HepG2 (cell line): ENCODE measurements at regions not wholly inside any gene's neighbourhood (a gene's known extent, or its start where the extent isn't known, plus 50 kb on each side); places are given as distances from the start of the nearest gene placed in this dataset.

Experiments
- BRCA1 ChIP-seq: sonication (generic); formaldehyde crosslinking; IDR thresholded peaks from 2 replicates; pipeline ENCODE4 v1.4.0; 2020; ENCODE audit warnings: missing genetic modification reagents
- FOXK1 ChIP-seq: sonication (generic); formaldehyde crosslinking; IDR thresholded peaks from 2 replicates; pipeline ENCODE4 v1.4.0; 2020; ENCODE audit warnings: low read depth, missing genetic modification reagents, borderline replicate concordance
- HOXA3 ChIP-seq: sonication (generic); formaldehyde crosslinking; IDR thresholded peaks from 2 replicates; pipeline ENCODE4 v1.5.0; 2020; ENCODE audit warnings: missing genetic modification reagents
- KAT2B ChIP-seq: fragments of 150-350 bp; IDR thresholded peaks from 2 replicates; pipeline ENCODE4 v1.6.1; 2014; ENCODE audit warnings: low read depth, low read length, borderline replicate concordance
- MAF1 ChIP-seq: sonication (generic); formaldehyde crosslinking; IDR thresholded peaks from 2 replicates; pipeline ENCODE4 v1.5.0; 2020; ENCODE audit warnings: missing genetic modification reagents, borderline replicate concordance
- RFXANK ChIP-seq: IDR thresholded peaks from 2 replicates; pipeline ENCODE4 v1.6.1; 2016
- RXRA ChIP-seq: sonication (generic); formaldehyde crosslinking; IDR thresholded peaks from 2 replicates; pipeline ENCODE4 v1.5.1; 2020; ENCODE audit warnings: missing genetic modification reagents
- SP1 ChIP-seq, 2 experiments: fragments of 450-650 bp in 1 of 2; sonication (generic) in 1 of 2; formaldehyde crosslinking in 1 of 2; IDR thresholded peaks; 2 replicates each; pipeline versions ENCODE4 v1.4.0 to v1.6.1; 2016 to 2020; ENCODE audit warnings: missing genetic modification reagents in 1 of 2
- ZMYM3 ChIP-seq: sonication (generic); formaldehyde crosslinking; IDR thresholded peaks from 2 replicates; pipeline ENCODE4 v1.5.1; 2020; ENCODE audit warnings: mild to moderate bottlenecking, missing genetic modification reagents
- ZNF232 ChIP-seq: sonication (generic); formaldehyde crosslinking; IDR thresholded peaks from 2 replicates; pipeline ENCODE4 v1.4.0; 2020; ENCODE audit warnings: missing genetic modification reagents, borderline replicate concordance
- ZNF337 ChIP-seq: sonication (generic); formaldehyde crosslinking; IDR thresholded peaks from 2 replicates; pipeline ENCODE4 v1.5.1; 2020; ENCODE audit warnings: missing genetic modification reagents, low read depth, mild to moderate bottlenecking, borderline replicate concordance
- ZNF749 ChIP-seq: sonication (generic); formaldehyde crosslinking; IDR thresholded peaks from 2 replicates; pipeline ENCODE4 v1.8.0; 2022; ENCODE audit warnings: mild to moderate bottlenecking, missing genetic modification reagents, moderate library complexity, borderline replicate concordance
- ZNF761 ChIP-seq: sonication (generic); formaldehyde crosslinking; conservative IDR thresholded peaks from 2 replicates; pipeline ENCODE4 v1.4.0; 2020; ENCODE audit warnings: mild to moderate bottlenecking, missing genetic modification reagents
- ZNF777 ChIP-seq: sonication (generic); formaldehyde crosslinking; IDR thresholded peaks from 2 replicates; pipeline ENCODE4 v1.4.0; 2020; ENCODE audit warnings: missing genetic modification reagents
- ZNF781 ChIP-seq: sonication (generic); formaldehyde crosslinking; IDR thresholded peaks from 2 replicates; pipeline ENCODE4 v1.5.1; 2020; ENCODE audit warnings: borderline replicate concordance, mild to moderate bottlenecking, missing genetic modification reagents; ENCODE audit errors: not compliant biosample characterization
- ZNF839 ChIP-seq: sonication (generic); formaldehyde crosslinking; IDR thresholded peaks from 2 replicates; pipeline ENCODE4 v1.4.0; 2020; ENCODE audit warnings: missing genetic modification reagents, mild to moderate bottlenecking, borderline replicate concordance
- TF ChIP-seq, protein P1 (sequence below): sonication (generic); formaldehyde crosslinking; IDR thresholded peaks from 2 replicates; pipeline ENCODE4 v1.4.0; 2020; ENCODE audit warnings: missing genetic modification reagents, borderline replicate concordance
- TF ChIP-seq, protein P2 (sequence below): sonication (generic); formaldehyde crosslinking; IDR thresholded peaks from 2 replicates; pipeline ENCODE4 v1.8.0; 2022; ENCODE audit warnings: mild to moderate bottlenecking, missing genetic modification reagents
- TF ChIP-seq, protein P3 (sequence below): sonication (generic); formaldehyde crosslinking; IDR thresholded peaks from 2 replicates; pipeline ENCODE4 v1.9.0; 2022; ENCODE audit warnings: low read depth, missing genetic modification reagents
- TF ChIP-seq, protein P4 (sequence below): sonication (generic); formaldehyde crosslinking; IDR thresholded peaks from 2 replicates; pipeline ENCODE4 v1.4.0; 2020; ENCODE audit warnings: missing genetic modification reagents; ENCODE audit errors: not compliant biosample characterization

DNA sequence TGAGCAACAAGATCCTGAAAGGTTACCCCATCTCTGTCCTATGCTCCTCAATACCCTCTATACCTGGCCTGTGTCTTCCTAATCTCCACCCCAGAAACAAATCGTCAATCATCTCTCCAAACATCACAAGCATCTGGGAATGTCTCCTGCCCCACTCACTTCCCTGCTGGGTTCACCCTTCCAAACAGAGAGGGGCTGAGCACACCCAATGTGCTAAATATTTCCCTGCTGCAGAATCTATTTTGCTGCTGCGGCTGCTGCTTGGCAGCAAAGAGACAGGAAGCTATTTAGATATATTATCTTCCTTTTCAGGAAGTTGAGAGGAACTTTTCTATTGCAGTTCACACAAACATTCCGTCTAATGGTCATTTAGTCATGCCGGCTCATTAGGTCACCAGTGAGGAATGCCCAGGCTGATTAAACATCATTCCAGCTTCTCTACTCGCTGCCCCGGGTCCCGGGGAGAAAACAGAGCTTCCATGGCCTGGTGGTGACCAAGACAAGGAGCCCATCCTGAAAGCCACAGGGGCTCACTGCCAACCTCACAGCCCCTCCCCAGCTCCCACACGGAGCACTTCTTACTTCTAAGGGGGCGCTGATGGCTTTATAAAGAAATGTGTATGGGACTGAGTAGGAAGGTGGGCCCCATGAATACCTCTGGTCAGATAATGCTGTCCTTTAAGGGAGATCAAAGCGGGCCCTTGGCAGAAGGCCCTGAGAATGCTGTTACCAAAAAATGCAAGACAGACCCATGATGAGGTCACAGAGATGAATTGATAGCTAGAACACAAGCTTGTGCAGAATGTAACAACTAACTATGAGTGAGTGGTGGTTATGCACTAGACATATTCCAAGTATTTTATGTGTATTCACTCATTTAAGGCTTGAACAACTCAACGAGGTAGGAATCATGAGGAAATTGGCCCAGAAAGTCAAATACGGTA, 218.3 kb downstream of the SOX9 start (continued):
- TF ChIP-seq ZNF749 (CRISPR knock-in tag) (0 out of 2 replicates have a peak, but pooled peaks have one; percentile 19), ZNF337 (CRISPR knock-in tag) (no peak; the same call in 1 of the 2 replicates), ZNF232 (CRISPR knock-in tag) (no peak), RXRA (CRISPR knock-in tag) (peak; percentile 54; the same call in 1 of the 2 replicates), ZNF777 (CRISPR knock-in tag) (peak; percentile 45; the same call in 1 of the 2 replicates), ZMYM3 (CRISPR knock-in tag) (peak; percentile 5; the same call in 1 of the 2 replicates), KAT2B (no peak), MAF1 (CRISPR knock-in tag) (no peak), ZNF761 (no peak; the same call in 1 of the 2 replicates), ZNF781 (CRISPR knock-in tag) (no peak), SP1 (IDR thresholded peaks at IDR 0.05) (no peak), SP1 (CRISPR knock-in tag; IDR thresholded peaks at IDR 0.05) (no peak), RFXANK (CRISPR knock-in tag) (peak; percentile 44; the same call in 1 of the 2 replicates), BRCA1 (CRISPR knock-in tag) (peak; percentile 76; the same call in 1 of the 2 replicates), FOXK1 (CRISPR knock-in tag) (0 out of 2 replicates have a peak, but pooled peaks have one; percentile 20), ZNF839 (CRISPR knock-in tag) (no peak), HOXA3 (CRISPR knock-in tag) (no peak)
- TF ChIP-seq, protein P1, sequence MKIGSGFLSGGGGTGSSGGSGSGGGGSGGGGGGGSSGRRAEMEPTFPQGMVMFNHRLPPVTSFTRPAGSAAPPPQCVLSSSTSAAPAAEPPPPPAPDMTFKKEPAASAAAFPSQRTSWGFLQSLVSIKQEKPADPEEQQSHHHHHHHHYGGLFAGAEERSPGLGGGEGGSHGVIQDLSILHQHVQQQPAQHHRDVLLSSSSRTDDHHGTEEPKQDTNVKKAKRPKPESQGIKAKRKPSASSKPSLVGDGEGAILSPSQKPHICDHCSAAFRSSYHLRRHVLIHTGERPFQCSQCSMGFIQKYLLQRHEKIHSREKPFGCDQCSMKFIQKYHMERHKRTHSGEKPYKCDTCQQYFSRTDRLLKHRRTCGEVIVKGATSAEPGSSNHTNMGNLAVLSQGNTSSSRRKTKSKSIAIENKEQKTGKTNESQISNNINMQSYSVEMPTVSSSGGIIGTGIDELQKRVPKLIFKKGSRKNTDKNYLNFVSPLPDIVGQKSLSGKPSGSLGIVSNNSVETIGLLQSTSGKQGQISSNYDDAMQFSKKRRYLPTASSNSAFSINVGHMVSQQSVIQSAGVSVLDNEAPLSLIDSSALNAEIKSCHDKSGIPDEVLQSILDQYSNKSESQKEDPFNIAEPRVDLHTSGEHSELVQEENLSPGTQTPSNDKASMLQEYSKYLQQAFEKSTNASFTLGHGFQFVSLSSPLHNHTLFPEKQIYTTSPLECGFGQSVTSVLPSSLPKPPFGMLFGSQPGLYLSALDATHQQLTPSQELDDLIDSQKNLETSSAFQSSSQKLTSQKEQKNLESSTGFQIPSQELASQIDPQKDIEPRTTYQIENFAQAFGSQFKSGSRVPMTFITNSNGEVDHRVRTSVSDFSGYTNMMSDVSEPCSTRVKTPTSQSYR (CRISPR knock-in tag) = no peak
- TF ChIP-seq, protein P2, sequence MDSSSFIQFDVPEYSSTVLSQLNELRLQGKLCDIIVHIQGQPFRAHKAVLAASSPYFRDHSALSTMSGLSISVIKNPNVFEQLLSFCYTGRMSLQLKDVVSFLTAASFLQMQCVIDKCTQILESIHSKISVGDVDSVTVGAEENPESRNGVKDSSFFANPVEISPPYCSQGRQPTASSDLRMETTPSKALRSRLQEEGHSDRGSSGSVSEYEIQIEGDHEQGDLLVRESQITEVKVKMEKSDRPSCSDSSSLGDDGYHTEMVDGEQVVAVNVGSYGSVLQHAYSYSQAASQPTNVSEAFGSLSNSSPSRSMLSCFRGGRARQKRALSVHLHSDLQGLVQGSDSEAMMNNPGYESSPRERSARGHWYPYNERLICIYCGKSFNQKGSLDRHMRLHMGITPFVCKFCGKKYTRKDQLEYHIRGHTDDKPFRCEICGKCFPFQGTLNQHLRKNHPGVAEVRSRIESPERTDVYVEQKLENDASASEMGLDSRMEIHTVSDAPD (CRISPR knock-in tag) = no peak
- TF ChIP-seq, protein P3, sequence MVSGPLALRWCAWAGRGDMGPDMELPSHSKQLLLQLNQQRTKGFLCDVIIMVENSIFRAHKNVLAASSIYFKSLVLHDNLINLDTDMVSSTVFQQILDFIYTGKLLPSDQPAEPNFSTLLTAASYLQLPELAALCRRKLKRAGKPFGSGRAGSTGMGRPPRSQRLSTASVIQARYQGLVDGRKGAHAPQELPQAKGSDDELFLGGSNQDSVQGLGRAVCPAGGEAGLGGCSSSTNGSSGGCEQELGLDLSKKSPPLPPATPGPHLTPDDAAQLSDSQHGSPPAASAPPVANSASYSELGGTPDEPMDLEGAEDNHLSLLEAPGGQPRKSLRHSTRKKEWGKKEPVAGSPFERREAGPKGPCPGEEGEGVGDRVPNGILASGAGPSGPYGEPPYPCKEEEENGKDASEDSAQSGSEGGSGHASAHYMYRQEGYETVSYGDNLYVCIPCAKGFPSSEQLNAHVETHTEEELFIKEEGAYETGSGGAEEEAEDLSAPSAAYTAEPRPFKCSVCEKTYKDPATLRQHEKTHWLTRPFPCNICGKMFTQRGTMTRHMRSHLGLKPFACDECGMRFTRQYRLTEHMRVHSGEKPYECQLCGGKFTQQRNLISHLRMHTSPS = peak; percentile 65; the same call in 1 of the 2 replicates
- TF ChIP-seq, protein P4, sequence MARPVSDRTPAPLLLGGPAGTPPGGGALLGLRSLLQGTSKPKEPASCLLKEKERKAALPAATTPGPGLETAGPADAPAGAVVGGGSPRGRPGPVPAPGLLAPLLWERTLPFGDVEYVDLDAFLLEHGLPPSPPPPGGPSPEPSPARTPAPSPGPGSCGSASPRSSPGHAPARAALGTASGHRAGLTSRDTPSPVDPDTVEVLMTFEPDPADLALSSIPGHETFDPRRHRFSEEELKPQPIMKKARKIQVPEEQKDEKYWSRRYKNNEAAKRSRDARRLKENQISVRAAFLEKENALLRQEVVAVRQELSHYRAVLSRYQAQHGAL (CRISPR knock-in tag) = no peak
